ENCODE measurements at regions not wholly inside any gene's neighbourhood (a gene's known extent, or its start where the extent isn't known, plus 50 kb on each side); places are given as distances from the start of the nearest gene placed in this dataset.

DNA sequence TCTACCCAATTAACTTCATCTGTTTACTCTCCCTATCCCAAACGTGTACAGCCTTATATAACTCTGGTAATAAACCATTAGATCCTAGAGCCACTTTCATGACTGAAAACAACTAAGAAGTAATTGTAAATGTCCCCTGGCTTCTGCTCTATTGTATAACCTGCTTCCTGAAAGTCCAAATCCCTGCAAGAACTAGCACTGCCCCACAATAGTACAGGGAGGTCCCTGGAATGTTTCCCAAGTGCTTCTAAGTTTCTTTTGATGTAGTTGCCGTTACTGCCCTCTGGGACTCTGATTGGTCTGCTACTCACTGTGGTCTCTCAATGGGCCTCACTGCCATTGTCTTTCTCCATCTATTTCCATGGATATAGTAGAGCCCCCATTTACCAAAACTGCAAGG is 764.0 kb upstream of the GHITM start:
- CTCF ChIA-PET, result no interaction called here
- BruUV-seq (replicated peaks), result no TSS peak
- H3K4me3 ChIP-seq (replicated peaks in 1 of 2; ENCODE audit: low read depth in 1 of 2, low read length in 2 of 2), result no peak overlapping the region

More for the DNA sequence above, 764.0 kb upstream of the GHITM start:
- DNase-seq (ENCODE audit: low read depth, low spot score) (no peak), ATAC-seq (no peak)
- Histone ChIP-seq H2AFZ (ENCODE audit: low read depth, low read length, poor library complexity, severe bottlenecking) (no peak overlapping the region), H3K4me1 (ENCODE audit: control insufficient read depth in 1 of 2, insufficient read depth in 2 of 2, low read length in 2 of 2) (no peaks in the 10 kb centered on the region), H3K27ac (ENCODE audit: low read depth, low read length) (no peak overlapping the region), H3K9ac (ENCODE audit: low read length) (no peak overlapping the region), H3K9me3 (ENCODE audit: control insufficient read depth in 1 of 2, insufficient read depth in 1 of 2, low read depth in 1 of 2, low read length in 2 of 2) (peaks cover 5 to 14% of the 10 kb centered on the region in 2 experiments; a peak in 2 of 4 replicates), H3K9me2 (ENCODE audit: insufficient read depth) (no peaks in the 10 kb centered on the region), H3K4me2 (ENCODE audit: low read length) (no peak overlapping the region), H3K79me2 (ENCODE audit: insufficient read depth, low read length) (no peaks in the 10 kb centered on the region), H3K36me3 (ENCODE audit: control insufficient read depth in 1 of 2, insufficient read depth in 2 of 2, low read length in 2 of 2) (no peaks in the 10 kb centered on the region), H3K27me3 (ENCODE audit: insufficient read depth, low read length) (no peaks in the 10 kb centered on the region), H4K20me1 (ENCODE audit: insufficient read depth) (no peaks in the 10 kb centered on the region)
- TF ChIP-seq MAX (IDR thresholded peaks at IDR 0.05) (no peak), ZBTB33 (IDR thresholded peaks at IDR 0.05; ENCODE audit: extremely low read depth, insufficient replicate concordance, low read length) (no peak), POLR2A (IDR thresholded peaks at IDR 0.05; ENCODE audit: borderline replicate concordance, extremely low read depth, insufficient read depth, insufficient read length) (no peak), YY1 (IDR thresholded peaks at IDR 0.05; ENCODE audit: extremely low read depth, insufficient replicate concordance, low read depth, low read length) (no peak), ZFX (IDR thresholded peaks at IDR 0.05) (no peak), TCF7L2 (IDR thresholded peaks at IDR 0.05; ENCODE audit: borderline replicate concordance, extremely low read depth, insufficient read depth, insufficient read length) (no peak), POLR2AphosphoS5 (IDR thresholded peaks at IDR 0.05; ENCODE audit: low read depth, low read length) (no peak), EZH2phosphoT487 (IDR thresholded peaks at IDR 0.05; ENCODE audit: borderline replicate concordance) (no peak), REST (IDR thresholded peaks at IDR 0.05; ENCODE audit: low read depth) (no peak), EGR1 (IDR thresholded peaks at IDR 0.05; ENCODE audit: low read depth) (no peak), ELF1 (IDR thresholded peaks at IDR 0.05; ENCODE audit: borderline replicate concordance, low read depth) (no peak)
- ChIA-PET POLR2A (no interaction called here), RAD21 (ENCODE audit: low non-redundant PET in 1 of 2, low total read pairs in 2 of 2, uncharacterized antibody in 2 of 2, unreplicated experiment in 2 of 2) (no interaction called here)
- intact Hi-C loops (cut with micrococcal nuclease), result no loop called here

Measured in HCT116 (cell line).